GM12878 (cell line): ENCODE measurements at regions not wholly inside any gene's neighbourhood (a gene's known extent, or its start where the extent isn't known, plus 50 kb on each side); places are given as distances from the start of the nearest gene placed in this dataset.

Experiments used
- ATAC-seq: fragments of 200-7000 bp; cut with Tn5 transposase; 3 replicates; pipeline ENCODE4 v1.9.1; 2020; ENCODE audit warnings: mild to moderate bottlenecking, moderate library complexity
- BruUV-seq: library from RNA; stranded (reverse); fragments of 400-500 nt; replicated peaks from 2 replicates; lab custom pipeline; 2021; lab: Mats Ljungman, UMichigan
- CTCF ChIA-PET: fragments of 300-600 bp; sonication (Branson Sonifier 250); formaldehyde crosslinking; extraction: SDS; loops from one replicate; lab custom pipeline; 2021; ENCODE audit warnings: inconsistent platforms; lab: Yijun Ruan, JAX
- POLR2A ChIA-PET: fragments of 350-600 bp; formaldehyde crosslinking; extraction: SDS; loops from one replicate; lab custom pipeline; 2021; ENCODE audit warnings: inconsistent platforms; lab: Charles Lee
- RAD21 ChIA-PET: fragments of 300-600 bp; sonication (Branson Sonifier 250); formaldehyde crosslinking; loops from one replicate; lab custom pipeline; 2023; ENCODE audit warnings: antibody characterized with exemption; ENCODE audit not compliant: unreplicated experiment; lab: Charles Lee
- SMC1A ChIA-PET: fragments of 300-600 bp; sonication (Branson Sonifier 250); formaldehyde crosslinking; loops from one replicate; lab custom pipeline; 2023; ENCODE audit not compliant: unreplicated experiment, uncharacterized antibody; lab: Charles Lee
- DNase-seq: peaks from one replicate; pipeline ENCODE4 v3.0.0-alpha.2; 2011; ENCODE audit warnings: low read depth, low spot score
- FAIRE-seq: peaks from 3 replicates; lab custom pipeline; 2011; peaks lifted over from hg19 to GRCh38; lab: Jason Lieb, UNC
- H2AFZ ChIP-seq: 2 replicates; pipeline ENCODE4 v1.6.0; 2011; ENCODE audit warnings: low read depth, low read length, control low read depth; ENCODE audit not compliant: control insufficient read depth
- H3K27ac ChIP-seq: 2 replicates; pipeline ENCODE4 v1.5.1; 2011; ENCODE audit warnings: control low read depth; ENCODE audit not compliant: control insufficient read depth, insufficient read depth
- H3K27me3 ChIP-seq, 2 experiments: replicated peaks in 1 of 2; 2 replicates each; pipeline versions ENCODE4 v1.6.0 to v1.6.1; 2011; ENCODE audit warnings: low read length in 1 of 2; ENCODE audit not compliant: control insufficient read depth in 2 of 2, insufficient read depth in 2 of 2
- H3K36me3 ChIP-seq, 2 experiments: 2 replicates each; pipeline ENCODE4 v1.5.1; 2011; ENCODE audit warnings: low read length in 1 of 2; ENCODE audit not compliant: control insufficient read depth in 2 of 2, insufficient read depth in 2 of 2
- H3K4me1 ChIP-seq: 2 replicates; pipeline ENCODE4 v1.6.1; 2011; ENCODE audit warnings: mild to moderate bottlenecking, low read length, moderate library complexity, mixed read lengths; ENCODE audit not compliant: control insufficient read depth, insufficient read depth
- H3K4me2 ChIP-seq: 2 replicates; pipeline ENCODE4 v1.6.0; 2011; ENCODE audit warnings: control low read depth; ENCODE audit not compliant: control insufficient read depth, insufficient read depth
- H3K4me3 ChIP-seq: fragments of 200-600 bp; sonication (generic); 2 replicates; pipeline ENCODE4 v1.5.1; 2016
- H3K79me2 ChIP-seq: 2 replicates; pipeline ENCODE4 v1.6.0; 2011; ENCODE audit warnings: low read length; ENCODE audit not compliant: control insufficient read depth, insufficient read depth
- H3K9ac ChIP-seq: 2 replicates; pipeline ENCODE4 v1.8.0; 2011; ENCODE audit warnings: low read length, control low read depth, mixed read lengths; ENCODE audit not compliant: control insufficient read depth, insufficient read depth
- H3K9me3 ChIP-seq: replicated peaks from 3 replicates; pipeline ENCODE4 v1.5.1; 2011; ENCODE audit warnings: mild to moderate bottlenecking, low read length; ENCODE audit not compliant: control insufficient read depth, insufficient read depth
- H4K20me1 ChIP-seq: 2 replicates; pipeline ENCODE4 v1.6.0; 2011; ENCODE audit not compliant: control insufficient read depth, insufficient read depth
- BACH1 ChIP-seq: fragments of 450-650 bp; IDR thresholded peaks from 2 replicates; pipeline ENCODE4 v1.6.1; 2017; ENCODE audit warnings: mild to moderate bottlenecking, borderline replicate concordance
- CREB1 ChIP-seq: IDR thresholded peaks from 2 replicates; pipeline ENCODE4 v1.6.1; 2012; ENCODE audit warnings: low read depth, mild to moderate bottlenecking, inconsistent platforms
- ETV6 ChIP-seq, 2 experiments: fragments of 450-650 bp in 1 of 2; IDR thresholded peaks in 1 of 2; conservative IDR thresholded peaks in 1 of 2; 2 replicates each; pipeline ENCODE4 v1.6.1; 2014; ENCODE audit warnings: antibody characterized with exemption in 1 of 2, borderline replicate concordance in 1 of 2, low read depth in 1 of 2, mild to moderate bottlenecking in 1 of 2, moderate library complexity in 1 of 2
- FOXM1 ChIP-seq: IDR thresholded peaks from 2 replicates; pipeline ENCODE4 v1.6.1; 2012; ENCODE audit warnings: low read depth, mild to moderate bottlenecking, inconsistent platforms, low read length, moderate library complexity
- MLLT1 ChIP-seq: fragments of 450-650 bp; IDR thresholded peaks from 2 replicates; pipeline ENCODE4 v1.6.1; 2016; ENCODE audit warnings: mild to moderate bottlenecking
- MTA3 ChIP-seq: IDR thresholded peaks from 2 replicates; pipeline ENCODE4 v1.6.1; 2012; ENCODE audit warnings: low read length, inconsistent platforms, borderline replicate concordance
- NFYB ChIP-seq: IDR thresholded peaks from 2 replicates; pipeline ENCODE4 v1.6.1; 2011; ENCODE audit warnings: low read depth, mild to moderate bottlenecking, low read length, improper control_type of control experiment, moderate library complexity; ENCODE audit not compliant: insufficient read depth
- PML ChIP-seq: IDR thresholded peaks from 2 replicates; pipeline ENCODE4 v1.6.1; 2012; ENCODE audit warnings: low read length, inconsistent platforms
- RB1 ChIP-seq: fragments of 450-650 bp; formaldehyde crosslinking; IDR thresholded peaks from 2 replicates; pipeline ENCODE4 v1.6.1; 2017; ENCODE audit warnings: mild to moderate bottlenecking, borderline replicate concordance
- SIN3A ChIP-seq: IDR thresholded peaks from 2 replicates; pipeline ENCODE4 v1.6.1; 2012; ENCODE audit warnings: low read depth, low read length, improper control_type of control experiment
- SMAD5 ChIP-seq: IDR thresholded peaks from 2 replicates; pipeline ENCODE4 v1.6.1; 2016; ENCODE audit warnings: antibody characterized with exemption, low read depth
- SREBF2 ChIP-seq: IDR thresholded peaks from 2 replicates; pipeline ENCODE4 v1.6.1; 2012; ENCODE audit warnings: mild to moderate bottlenecking, low read length
- STAT1 ChIP-seq: fragments of 450-650 bp; conservative IDR thresholded peaks from 2 replicates; pipeline ENCODE4 v1.6.1; 2014; ENCODE audit warnings: antibody characterized with exemption, mild to moderate bottlenecking
- TCF7 ChIP-seq: IDR thresholded peaks from 2 replicates; pipeline ENCODE4 v1.6.1; 2014; ENCODE audit warnings: antibody characterized with exemption, borderline replicate concordance
- WGBS: methylation state at CpG from one replicate; pipeline ENCODE4 v1.1.6; 2016; ENCODE audit warnings: low lambda C conversion rate; ENCODE audit not compliant: insufficient replicate concordance, insufficient coverage; ENCODE audit errors: missing lambda C conversion rate; 5-methylcytosine and 5-hydroxymethylcytosine counted together
- in situ Hi-C: fragments of 300-500 bp; cut with MboI; formaldehyde crosslinking; loops from 9 replicates; pipeline ENCODE4 v1.14.3; 2018; ENCODE audit warnings: mixed read lengths
- intact Hi-C: fragments of 100-400 bp; cut with micrococcal nuclease; formaldehyde crosslinking; loops from one replicate; pipeline ENCODE4 v1.14.2; 2022; ENCODE audit not compliant: unreplicated experiment
- TF ChIP-seq, protein P1 (sequence below): IDR thresholded peaks from 2 replicates; pipeline ENCODE4 v1.6.1; 2012; ENCODE audit warnings: low read length, inconsistent platforms
- TF ChIP-seq, protein P2 (sequence below): fragments of 450-650 bp; IDR thresholded peaks from 2 replicates; pipeline ENCODE4 v1.6.1; 2017; ENCODE audit warnings: mild to moderate bottlenecking, moderate library complexity

- TF ChIP-seq MLLT1 (no peak), SIN3A (no peak), STAT1 (no peak), CREB1 (no peak), NFYB (no peak), MTA3 (no peak), SMAD5 (no peak), ETV6 (conservative IDR thresholded peaks at IDR 0.05 in 1 of 2, IDR thresholded peaks at IDR 0.05 in 1 of 2; ENCODE audit: borderline replicate concordance in 1 of 2, low read depth in 1 of 2) (no peak), FOXM1 (no peak), PML (no peak), SREBF2 (no peak)
- TF ChIP-seq, all 136 proteins: peak for 0
Observed at GRCh38 chr20:61109221-61109805, 142.7 kb upstream of the CDH4 start (continued).

DNA sequence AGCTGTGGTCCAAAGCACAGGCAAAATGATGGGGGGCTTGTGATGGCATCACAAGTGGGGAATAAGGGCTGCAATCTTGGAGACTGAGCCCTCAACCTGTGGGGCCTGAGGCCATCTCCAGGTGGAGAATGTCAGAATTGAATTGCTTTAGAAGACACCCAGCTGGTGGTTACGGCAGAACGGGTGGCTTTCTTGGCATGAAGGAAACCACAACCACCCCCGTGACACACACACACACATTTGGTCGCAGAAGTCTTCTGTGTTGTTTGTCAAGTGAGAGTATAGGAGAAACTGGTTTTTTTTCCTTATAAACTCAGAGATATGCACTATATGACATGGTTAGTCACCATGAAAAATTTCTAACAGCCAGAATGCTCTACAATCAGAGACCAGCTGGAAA is 139.5 kb upstream of the CDH4 start:
- 11% methylated on average over 4 of the region's 4 CpGs for WGBS
- no peaks in the 10 kb centered on the region for H3K79me2 ChIP-seq
- no peaks in the 10 kb centered on the region; the same call in 2 of the 3 replicates for H3K9me3 ChIP-seq
- POLR2A ChIA-PET, result no interaction called here
- intact Hi-C loops (no loop called here), in situ Hi-C loops (no loop called here)
- H4K20me1 ChIP-seq, result no peaks in the 10 kb centered on the region
- no peak overlapping the region for H2AFZ ChIP-seq
- CTCF ChIA-PET, result no interaction called here
- H3K4me1 ChIP-seq, result no peaks in the 10 kb centered on the region
- RAD21 ChIA-PET, result no interaction called here
- TF ChIP-seq TCF7 (no peak), BACH1 (no peak), RB1 (no peak)
- TF ChIP-seq, protein P1, sequence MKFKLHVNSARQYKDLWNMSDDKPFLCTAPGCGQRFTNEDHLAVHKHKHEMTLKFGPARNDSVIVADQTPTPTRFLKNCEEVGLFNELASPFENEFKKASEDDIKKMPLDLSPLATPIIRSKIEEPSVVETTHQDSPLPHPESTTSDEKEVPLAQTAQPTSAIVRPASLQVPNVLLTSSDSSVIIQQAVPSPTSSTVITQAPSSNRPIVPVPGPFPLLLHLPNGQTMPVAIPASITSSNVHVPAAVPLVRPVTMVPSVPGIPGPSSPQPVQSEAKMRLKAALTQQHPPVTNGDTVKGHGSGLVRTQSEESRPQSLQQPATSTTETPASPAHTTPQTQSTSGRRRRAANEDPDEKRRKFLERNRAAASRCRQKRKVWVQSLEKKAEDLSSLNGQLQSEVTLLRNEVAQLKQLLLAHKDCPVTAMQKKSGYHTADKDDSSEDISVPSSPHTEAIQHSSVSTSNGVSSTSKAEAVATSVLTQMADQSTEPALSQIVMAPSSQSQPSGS, result no peak
- TF ChIP-seq, protein P2, sequence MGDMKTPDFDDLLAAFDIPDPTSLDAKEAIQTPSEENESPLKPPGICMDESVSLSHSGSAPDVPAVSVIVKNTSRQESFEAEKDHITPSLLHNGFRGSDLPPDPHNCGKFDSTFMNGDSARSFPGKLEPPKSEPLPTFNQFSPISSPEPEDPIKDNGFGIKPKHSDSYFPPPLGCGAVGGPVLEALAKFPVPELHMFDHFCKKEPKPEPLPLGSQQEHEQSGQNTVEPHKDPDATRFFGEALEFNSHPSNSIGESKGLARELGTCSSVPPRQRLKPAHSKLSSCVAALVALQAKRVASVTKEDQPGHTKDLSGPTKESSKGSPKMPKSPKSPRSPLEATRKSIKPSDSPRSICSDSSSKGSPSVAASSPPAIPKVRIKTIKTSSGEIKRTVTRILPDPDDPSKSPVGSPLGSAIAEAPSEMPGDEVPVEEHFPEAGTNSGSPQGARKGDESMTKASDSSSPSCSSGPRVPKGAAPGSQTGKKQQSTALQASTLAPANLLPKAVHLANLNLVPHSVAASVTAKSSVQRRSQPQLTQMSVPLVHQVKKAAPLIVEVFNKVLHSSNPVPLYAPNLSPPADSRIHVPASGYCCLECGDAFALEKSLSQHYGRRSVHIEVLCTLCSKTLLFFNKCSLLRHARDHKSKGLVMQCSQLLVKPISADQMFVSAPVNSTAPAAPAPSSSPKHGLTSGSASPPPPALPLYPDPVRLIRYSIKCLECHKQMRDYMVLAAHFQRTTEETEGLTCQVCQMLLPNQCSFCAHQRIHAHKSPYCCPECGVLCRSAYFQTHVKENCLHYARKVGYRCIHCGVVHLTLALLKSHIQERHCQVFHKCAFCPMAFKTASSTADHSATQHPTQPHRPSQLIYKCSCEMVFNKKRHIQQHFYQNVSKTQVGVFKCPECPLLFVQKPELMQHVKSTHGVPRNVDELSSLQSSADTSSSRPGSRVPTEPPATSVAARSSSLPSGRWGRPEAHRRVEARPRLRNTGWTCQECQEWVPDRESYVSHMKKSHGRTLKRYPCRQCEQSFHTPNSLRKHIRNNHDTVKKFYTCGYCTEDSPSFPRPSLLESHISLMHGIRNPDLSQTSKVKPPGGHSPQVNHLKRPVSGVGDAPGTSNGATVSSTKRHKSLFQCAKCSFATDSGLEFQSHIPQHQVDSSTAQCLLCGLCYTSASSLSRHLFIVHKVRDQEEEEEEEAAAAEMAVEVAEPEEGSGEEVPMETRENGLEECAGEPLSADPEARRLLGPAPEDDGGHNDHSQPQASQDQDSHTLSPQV, result no peak
- H3K27ac ChIP-seq, result no peak overlapping the region
- no peak overlapping the region for H3K4me3 ChIP-seq
- DNase-seq (no peak), FAIRE-seq (no peak), ATAC-seq (no peak)
- no peak overlapping the region for H3K4me2 ChIP-seq
- SMC1A ChIA-PET, result interaction anchor here (1.0 kb wide), 1 partner anchor 30 kb away, joined by 3 read pairs; no protein-coding TSS in a partner anchor
- no TSS peak for BruUV-seq
- no peaks in the 10 kb centered on the region for H3K36me3 ChIP-seq
- no peaks in the 10 kb centered on the region for H3K27me3 ChIP-seq
- H3K9ac ChIP-seq, result no peak overlapping the region
